Fibroblast of peridontal ligament (primary cell): ENCODE measurements at regions not wholly inside any gene's neighbourhood (a gene's known extent, or its start where the extent isn't known, plus 50 kb on each side); places are given as distances from the start of the nearest gene placed in this dataset.
A peak's percentile ranks its signal among the peaks of the same experiment; 100 is the strongest.
"Not testable (repeated sequence)": the region's sequence is repeated elsewhere in the genome, so short reads cannot be mapped to it uniquely, and the experiment has no call there.

ENCODE experiments used
- DNase-seq: peaks from one replicate; pipeline ENCODE4 v3.0.0-alpha.2; 2010; ENCODE audit errors: extremely low read depth

DNA sequence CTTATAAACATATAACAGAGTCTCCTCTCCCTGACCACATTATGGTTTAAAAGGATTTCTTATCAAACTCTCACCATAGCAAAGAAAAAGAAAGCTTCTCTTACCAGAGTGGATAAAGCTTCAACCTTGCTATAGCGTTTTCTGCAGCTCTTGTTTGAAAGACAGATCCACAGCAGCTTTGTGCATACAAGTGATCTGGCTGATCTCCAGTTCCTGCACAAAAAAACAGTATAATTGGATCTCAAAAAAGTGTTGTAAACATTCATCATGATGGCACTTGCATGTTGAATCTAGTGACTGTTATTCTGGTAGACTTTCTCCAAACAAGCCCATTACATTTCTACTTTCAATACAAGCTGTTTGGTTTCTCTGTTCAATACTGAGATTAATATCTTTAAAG, 178.9 kb upstream of the MGAT4C start:
- DNase-seq: no peak

- no peak for DNase-seq
Observed at GRCh38 chr12:86429824-86430223, 173.6 kb upstream of the MGAT4C start.

DNA sequence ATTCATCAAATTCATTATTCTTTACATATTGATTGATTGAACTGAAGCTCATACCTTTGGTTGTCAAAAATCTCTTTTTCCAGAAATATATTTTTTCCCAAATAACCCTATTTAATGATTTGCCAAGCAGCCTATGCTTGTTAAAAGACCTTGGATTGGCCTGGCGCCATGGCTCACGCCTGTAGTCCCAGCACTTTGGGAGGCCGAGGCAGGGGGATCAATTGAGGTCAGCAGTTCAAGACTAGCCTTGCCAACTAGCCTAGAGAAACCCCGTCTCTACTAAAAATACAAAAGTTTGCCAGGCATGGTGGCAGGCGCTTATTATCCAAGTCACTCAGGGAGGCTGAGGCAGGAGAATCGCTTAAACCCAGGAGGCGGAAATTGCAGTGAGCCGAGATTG, 165.1 kb upstream of the MGAT4C start:
- DNase-seq: no peak

- no peak for DNase-seq
Observed at GRCh38 chr12:86414201-86414600, 158.0 kb upstream of the MGAT4C start.

GRCh38 chr12:86411710-86412109, 155.5 kb upstream of the MGAT4C start:
- no peak for DNase-seq

DNA sequence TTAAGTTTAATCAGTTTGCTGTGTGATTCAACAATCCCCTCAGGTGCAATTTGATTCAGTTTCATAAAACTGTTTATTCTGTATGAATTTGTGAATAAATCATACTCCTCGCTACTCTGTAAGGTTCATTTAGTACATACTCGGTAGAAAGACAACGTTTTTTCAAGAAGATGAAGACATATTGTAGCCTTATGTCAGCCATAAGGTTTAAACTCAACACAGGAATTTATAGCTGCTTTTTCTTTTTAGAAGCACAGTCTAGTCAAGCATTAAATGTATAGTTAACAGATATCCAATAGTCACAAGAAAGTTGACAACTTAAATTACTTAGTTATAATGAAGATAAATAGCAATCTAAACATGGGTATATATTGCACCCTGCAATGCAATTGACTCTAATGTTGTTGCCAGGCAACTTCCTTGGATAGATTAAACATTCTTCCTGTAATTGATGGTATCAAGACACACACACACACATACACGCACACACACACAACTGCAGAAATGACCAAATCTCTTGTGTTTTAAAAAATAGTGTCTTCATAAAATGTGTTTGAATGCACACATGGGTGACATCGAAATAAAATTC, 151.5 kb upstream of the MGAT4C start:
- no peak for DNase-seq

GRCh38 chr12:86389949-86390348, 133.8 kb upstream of the MGAT4C start:
- peak; percentile 69 for DNase-seq

GRCh38 chr12:86387591-86388145, 131.5 kb upstream of the MGAT4C start:
- no peak for DNase-seq

- not testable (repeated sequence) for DNase-seq
Observed at GRCh38 chr12:86383759-86384158, 127.6 kb upstream of the MGAT4C start.

GRCh38 chr12:86379337-86379736, 123.1 kb upstream of the MGAT4C start:
- DNase-seq: no peak

GRCh38 chr12:86376052-86376451, 119.9 kb upstream of the MGAT4C start:
- no peak for DNase-seq

- no peak for DNase-seq
Observed at GRCh38 chr12:86373813-86374212, 117.6 kb upstream of the MGAT4C start.

DNA sequence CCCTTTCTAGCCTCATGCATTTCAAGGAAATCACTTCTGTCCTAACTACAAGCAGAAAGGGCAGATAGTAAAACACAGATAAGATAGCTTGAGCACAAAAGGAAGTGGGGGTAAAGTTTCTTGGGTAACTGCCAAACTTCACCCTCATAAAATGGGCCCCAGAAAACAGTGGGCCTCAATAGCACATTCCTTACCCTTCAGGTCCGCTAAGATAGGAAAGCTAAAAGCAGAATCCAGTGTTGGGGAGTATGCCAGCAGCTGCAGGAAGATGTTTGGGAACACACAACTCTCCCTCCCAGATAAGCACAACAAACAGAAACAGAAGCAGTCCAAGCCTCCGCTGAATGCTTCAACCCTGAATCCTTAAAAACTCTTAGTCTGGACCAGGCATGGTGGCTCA, 110.9 kb upstream of the MGAT4C start:
- DNase-seq: no peak

GRCh38 chr12:86349196-86349595, 93.0 kb upstream of the MGAT4C start:
- no peak for DNase-seq

DNA sequence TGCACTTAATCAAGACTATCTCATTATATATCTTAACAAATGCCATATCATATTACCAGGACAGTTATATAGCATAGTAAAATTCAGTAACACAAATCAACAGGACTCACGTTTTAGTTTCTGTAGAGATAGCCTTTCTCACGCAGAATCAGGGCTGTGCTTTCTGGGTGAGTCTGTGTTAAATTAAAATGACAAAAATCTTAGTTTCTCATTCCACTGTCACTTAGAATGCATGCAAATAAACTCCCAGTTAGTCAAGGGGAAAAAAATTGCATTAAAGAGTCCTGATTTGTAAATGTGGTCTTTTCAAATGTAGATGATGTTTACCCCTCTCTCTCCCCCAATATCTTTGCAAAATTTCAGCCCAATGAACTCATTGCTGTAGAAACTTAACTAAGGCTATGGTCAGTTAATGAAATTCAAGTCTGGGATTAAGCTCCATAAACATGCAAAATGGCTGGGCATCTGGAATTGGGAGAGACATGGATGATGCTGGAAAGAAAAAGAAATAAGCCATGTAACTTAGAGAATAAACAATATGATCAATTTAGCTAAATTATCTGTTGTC, 77.8 kb upstream of the MGAT4C start:
- DNase-seq: no peak

- no peak for DNase-seq
Observed at GRCh38 chr12:86331457-86331856, 75.3 kb upstream of the MGAT4C start.

- no peak for DNase-seq
Observed at GRCh38 chr12:86331012-86331411, 74.8 kb upstream of the MGAT4C start.

- no peak for DNase-seq
Observed at GRCh38 chr12:86312232-86312631, 56.0 kb upstream of the MGAT4C start.
